HG03045 (cell line): ENCODE measurements at regions not wholly inside any gene's neighbourhood (a gene's known extent, or its start where the extent isn't known, plus 50 kb on each side); places are given as distances from the start of the nearest gene placed in this dataset.

Experiments
- ATAC-seq: cut with Tn5 transposase; IDR thresholded peaks from one replicate; pipeline ENCODE4 v1.9.1; 2021; ENCODE audit warnings: mild to moderate bottlenecking, moderate library complexity; ENCODE audit not compliant: unreplicated experiment

DNA sequence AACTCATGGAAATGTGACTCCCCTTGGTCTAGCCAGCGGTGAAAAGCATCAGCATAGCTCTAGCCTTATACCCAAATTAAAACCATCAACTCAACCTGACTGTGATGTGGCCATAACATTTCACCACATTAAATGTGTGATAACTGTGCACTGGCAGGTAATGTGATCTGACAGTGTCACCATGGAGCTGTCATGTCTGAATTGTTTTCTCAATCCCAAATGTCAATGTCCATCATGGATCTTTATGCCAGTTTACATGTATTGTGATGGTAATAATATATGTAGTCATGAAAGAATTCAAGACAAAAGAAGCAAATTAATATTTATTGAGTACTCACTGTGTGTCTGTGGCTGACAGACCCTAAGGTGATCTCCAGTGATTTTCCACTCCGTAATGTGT lies 213.4 kb upstream of the EOMES start:
- ATAC-seq = no peak

DNA sequence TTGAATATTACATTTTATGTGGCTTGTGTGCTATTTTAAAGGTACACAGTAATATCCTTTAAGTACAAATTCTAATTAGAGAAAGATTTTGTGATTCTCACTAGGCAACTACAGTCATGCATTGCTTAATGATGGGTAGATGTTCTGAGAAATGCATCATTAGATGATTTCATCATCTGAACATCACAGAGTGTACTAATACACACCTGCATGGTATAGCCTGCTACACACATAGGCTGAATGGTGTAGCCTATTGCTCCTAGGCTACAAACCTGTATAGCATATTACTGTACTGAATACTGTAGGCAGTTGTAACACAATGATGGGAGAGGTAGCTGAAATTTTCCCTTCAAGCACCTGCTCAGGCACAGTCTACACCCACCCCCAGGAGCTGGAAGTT lies 217.4 kb upstream of the EOMES start:
- no peak for ATAC-seq

DNA sequence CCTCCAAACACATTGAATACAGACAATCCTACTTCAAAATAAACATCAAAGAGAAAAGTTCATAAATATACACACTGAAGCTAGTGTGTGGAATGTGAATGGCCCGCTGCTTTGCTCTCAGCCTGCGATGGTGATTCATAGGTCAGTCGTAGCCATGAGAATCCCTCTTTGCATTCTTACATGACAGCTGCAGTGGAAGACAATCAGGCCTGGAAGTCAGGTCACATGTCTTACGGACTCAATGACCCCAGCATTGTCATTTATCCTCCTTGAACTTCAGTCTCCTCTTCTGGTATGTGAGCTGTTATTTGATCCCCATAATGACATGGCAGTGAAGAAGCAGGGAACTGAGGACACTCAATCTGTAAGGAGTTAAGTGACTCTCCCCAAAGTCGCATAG lies 217.8 kb upstream of the EOMES start:
- ATAC-seq = no peak

DNA sequence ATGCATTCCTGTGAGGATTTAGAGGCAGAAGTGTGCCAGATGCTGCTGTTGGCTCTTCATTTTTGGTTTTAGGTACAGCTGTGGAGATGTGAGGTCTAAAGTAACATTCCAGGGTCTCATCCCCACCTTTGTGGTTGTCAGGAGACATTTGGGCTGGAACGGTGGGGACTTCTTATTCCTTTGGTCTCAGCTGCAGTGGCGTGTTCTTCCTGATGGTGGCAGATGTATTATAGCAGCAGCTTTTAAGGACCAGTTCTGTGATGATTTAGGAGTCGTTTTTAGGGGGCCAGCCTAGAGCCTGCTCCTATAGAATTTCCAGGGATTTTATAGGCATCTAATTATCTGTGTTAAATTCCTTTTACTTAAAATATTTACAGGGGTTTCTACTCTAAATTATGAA lies 221.0 kb upstream of the EOMES start:
- ATAC-seq = no peak

DNA sequence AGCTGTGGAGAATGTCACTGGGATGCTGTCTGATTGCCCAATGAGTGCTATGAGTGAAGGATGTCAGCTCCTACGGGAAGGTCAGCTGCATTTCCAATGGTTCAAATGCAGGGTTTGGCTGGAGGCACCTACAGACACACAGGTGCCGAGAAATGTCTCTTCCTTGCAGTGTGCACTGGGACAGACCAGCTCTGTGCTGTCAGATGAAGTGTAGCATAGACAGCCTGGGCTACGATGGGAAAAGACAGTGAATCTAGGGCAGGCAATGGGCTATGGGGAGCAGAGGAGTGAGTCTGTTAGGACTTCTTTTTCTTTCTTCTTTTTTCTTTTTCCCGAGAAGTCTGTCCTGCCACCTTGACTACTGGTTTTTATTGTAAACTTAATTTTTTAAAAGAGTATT lies 223.1 kb upstream of the EOMES start:
- no peak for ATAC-seq

DNA sequence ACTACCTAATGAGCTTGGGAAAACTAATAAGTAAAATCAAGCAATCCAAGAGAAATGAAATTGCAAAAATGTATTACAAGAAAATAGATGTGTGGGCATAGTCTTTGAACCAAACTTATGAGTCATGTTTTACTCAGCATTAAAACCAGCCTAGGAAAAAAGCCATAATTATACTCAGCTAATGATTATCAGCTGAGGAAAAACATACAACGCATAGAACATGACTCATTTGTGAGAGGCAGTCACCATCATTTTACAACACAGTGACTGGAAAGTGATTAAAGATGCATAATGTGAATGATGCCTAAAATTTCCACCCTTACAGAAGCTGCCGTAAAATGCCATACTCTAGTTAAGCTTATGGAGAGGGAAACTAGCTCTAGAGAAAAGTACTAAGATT lies 238.0 kb upstream of the EOMES start:
- ATAC-seq = no peak

DNA sequence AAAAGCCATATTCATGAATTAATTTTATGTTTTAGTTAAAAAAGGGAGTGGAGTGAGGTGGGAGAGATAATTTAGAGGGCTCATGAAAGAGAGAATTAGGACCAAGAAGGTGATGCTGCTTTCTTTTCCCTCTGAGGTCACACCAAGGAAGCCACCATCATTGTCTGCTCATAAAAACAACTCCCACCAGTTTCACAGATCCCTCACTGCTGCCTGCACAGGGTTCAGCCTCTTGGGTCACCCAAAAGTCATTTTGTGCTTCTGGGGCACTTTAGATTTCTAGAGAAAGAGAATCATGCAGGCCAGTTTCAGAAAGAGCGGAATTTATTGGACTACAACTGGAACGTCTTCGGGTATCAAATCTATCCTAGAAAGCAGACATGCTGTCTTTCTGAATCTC lies 241.4 kb upstream of the EOMES start:
- ATAC-seq = no peak

DNA sequence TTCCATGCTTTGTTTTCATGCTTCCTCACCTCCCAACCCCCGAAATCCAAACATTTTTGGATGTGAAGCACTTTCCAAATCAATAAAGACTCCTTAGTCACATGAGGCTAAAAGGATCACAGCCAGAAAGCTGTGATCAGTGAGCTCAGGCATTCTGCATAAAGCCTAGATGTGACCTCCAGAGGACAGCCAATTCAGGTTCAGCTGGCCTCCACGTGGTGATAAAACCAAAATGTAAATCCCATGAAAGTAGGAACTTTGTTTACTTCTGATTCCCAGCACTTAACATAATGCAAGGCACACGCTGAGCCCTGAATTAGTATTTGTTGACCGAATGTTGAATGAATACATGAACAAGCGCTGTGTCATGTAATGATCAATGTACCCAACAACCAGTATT lies 249.5 kb upstream of the EOMES start:
- no peak for ATAC-seq

DNA sequence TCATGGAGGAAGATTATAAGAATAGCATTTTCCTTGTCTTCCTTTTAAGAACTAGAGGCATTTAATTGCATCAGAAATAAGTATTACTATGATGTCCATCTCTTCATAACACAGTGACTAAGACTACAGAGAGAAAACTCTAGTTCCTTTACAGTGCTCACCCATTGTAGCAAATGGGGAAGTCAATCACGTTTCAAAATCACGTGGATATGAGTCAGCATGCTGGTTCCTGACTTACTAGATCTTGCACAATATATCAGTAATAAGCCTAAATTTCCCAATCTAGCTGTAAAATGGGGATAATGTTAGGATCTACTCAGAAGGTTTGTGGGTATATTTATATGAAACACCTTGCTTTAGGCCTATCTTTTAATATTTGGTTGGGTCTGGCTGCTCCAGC lies 254.8 kb upstream of the EOMES start:
- ATAC-seq = no peak

DNA sequence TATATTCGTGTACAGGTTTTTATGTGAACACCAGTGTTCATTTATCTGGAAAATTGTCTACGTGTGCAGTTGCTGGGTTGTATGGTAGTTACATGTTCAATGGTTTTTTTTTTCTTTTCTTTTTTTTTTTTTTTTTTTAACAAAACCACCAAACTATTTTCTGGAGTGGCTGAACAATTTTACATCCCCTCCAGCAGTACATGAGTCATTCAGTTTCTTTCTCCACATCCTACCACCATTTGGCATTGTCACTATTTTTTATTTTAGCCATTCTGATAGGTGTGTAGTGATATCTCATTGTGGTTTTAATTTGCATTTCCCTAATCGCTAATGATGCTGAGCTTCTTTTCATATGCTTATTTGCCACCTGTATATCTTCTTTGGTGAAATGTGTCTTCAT lies 256.3 kb upstream of the EOMES start:
- no peak for ATAC-seq

DNA sequence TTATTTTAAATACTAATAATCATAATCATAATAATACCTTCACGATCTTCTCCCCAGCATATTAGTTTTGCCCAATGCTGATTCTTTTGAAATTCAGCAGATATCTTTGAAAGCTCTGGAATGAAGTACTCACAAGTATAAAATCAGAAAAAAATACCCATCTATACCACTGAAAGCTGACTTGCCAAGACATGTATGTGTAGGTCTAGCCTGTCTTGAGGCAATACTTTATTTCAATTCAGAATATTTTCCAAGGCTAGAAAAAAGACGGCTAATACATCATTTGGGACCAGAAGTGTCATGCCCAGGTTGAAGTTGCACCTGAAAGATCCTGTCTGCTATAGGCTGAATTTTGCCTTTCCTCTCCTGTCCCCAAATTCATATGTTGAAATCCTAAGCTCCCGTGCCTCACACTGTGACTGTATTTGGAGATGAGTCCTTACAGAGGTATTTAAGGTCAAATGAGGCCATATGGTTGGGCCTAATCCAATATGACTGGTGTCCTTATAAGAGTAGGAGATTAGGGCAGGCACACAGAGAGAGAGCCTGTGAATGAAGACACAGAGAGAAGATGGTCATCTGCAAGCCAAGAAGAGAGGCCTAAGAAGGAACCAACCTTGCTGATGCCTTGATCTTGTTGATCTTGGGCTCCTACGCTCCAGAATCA lies 255.9 kb upstream of the CMC1 start:
- no peak for ATAC-seq

DNA sequence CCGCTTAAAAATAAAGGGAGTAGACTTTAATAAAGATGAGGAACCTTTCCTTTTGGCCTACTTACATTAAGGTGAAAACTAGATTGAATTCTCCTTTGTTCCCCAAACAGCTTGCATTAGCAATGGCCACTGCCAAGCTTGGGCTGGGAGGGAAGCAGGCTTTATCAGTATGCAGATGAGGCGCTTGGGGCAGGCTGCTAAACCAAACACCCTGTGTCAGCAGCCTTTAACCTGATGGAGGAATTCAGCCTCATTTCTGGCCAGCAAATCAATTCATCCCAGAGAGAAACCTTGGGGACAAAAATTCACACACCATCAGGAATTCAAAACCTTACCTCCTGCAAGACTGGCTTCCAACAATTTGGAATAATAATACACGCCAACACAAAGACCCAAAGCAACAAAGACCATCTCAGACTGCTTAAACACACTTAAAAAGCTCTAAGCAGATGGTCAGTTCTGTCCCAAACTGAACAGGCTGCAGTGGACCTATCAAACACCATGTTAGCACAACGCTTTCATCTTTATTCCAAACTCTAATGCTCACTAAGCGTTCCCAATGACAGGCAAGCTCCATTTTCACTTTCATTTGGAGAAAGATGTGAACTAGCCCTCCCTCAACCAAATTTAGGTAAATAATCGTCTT lies 255.1 kb upstream of the CMC1 start:
- no peak for ATAC-seq

DNA sequence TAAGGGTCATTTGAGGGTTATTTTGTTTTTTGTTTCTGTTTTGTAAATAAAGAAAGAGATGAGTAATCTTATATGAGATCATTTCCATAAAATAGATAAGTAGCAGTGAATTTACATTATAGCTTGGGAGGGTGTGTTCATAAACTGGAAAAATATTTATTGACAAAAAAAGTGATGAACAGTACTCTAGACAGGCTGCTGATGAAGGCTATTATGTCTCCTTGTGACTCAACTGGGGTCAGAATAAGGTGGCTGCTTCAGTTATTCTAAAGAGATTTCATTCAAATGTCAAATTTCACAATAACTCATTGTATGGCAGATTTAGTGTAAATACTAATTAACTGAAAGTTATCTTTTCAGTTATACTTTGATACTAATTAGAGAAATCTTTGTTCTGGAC lies 251.1 kb upstream of the CMC1 start:
- ATAC-seq = no peak

DNA sequence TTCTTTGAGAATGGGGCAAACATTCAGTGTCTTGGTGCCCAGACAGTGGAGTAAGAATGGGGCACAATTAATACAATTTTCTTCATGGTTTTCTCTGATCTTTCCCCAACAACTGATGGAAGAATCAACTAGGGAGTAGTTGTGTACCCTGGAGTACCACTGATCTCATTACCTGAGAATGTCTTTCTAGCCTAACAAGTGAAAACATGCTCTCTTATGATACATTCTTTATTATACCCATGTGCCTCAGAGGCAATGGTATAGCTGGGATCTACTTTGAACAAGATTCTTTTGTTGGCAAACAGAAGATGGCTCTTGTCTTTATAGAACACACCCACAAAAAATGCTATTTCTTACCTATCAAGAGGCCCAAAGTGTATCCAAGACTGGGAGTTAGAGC lies 250.6 kb upstream of the CMC1 start:
- no peak for ATAC-seq

DNA sequence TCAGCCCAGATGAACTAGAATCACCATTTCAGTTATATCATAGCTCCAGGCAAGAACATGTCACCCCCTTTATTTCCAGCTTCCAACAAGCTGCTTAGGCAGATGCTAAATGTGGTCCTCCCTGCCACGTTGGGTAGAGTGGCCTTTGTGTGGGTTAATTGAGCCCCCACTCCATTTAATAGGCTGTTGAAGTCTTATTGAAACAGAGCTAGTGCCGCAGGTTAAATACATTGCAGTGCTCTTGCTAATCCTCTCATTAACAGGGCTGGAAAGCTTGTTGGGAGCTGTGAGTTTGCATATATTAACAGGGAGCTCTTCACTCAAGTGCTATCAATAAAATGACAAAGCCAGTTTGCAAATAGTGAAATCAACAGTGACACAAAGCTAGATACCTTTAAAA lies 248.4 kb upstream of the CMC1 start:
- ATAC-seq = no peak

DNA sequence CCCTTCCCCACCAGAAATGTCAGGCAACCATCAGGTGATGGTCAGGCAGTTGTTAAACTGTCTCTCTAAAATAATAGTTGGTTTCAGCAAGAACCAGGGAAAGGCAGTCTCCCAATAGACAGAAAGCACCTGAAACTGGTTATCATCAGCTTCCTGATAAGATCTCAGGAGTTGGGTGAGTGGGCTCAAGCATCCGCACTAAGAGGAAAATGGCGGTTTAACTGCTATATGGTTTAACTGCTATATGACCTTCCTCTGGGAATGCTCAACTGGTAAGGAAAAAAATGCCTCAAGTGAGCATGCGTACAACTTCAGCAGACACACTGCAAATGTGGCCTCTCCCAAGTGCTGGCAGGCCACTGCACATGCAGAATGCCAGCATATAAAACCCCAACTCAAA lies 240.8 kb upstream of the CMC1 start:
- no peak for ATAC-seq

DNA sequence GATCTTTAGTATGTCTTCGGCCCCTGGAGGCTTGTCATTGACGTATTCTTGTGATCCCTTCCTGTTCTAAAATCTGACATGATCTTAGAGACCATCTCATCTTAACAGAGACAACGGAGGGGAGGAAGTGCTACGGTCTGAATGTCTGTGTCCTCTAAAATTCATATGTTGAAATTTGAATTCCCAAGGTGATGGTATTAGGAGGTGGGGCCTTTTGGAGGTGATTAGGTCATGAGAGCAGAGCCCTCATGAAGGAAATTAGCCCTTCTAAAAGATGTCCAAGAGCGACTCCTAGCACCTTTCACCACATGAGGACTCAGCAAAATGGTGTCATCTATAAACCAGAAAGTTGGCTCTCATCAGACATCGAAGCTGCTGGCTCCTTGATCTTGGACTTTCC lies 233.2 kb upstream of the CMC1 start:
- ATAC-seq = no peak

DNA sequence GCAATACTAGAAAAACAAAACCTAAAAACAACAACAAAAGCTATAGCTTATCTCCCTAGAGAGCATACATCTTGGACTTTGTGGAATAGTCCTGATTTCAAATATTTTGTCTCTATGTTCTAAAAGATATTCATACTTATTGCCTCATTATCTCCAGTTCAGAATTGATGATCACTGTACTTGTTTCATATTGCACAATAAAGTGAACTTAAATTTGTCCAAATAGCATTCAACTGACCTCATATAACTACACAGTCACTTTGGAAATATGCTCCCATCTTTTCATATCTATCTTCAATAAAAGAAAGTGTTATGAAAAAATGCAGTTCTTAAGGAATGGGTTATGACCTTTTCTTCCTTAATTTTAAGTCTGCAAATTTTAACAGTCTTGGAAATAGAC lies 228.6 kb upstream of the CMC1 start:
- no peak for ATAC-seq

DNA sequence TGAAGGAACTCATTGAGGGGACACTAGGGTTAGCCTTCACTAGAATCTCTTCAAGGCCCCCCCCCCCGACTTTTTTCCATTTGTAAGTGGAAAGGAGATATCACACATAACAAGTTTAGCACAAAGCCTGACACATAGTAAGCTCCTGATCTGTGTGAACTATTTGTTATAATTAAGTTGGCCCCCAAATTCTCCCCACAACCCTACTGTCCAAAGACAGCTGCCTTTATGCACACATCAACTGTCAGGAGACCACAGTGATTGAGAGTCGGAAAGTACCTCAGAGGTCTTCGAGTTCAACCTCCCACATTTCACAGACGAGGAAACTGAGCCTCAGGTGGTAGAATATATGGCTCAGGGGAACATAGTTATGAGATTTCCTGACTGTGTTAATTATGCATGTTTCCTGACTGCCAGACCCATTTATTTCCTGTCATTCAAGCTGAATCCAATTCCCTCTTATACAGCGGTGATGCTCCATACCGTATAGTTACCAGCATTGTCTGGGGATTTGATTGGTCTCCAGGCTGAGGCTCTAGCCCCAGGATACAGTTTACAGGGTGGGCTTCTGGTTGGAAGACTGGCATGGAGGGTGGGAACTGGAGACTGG lies 227.4 kb upstream of the CMC1 start:
- no peak for ATAC-seq

DNA sequence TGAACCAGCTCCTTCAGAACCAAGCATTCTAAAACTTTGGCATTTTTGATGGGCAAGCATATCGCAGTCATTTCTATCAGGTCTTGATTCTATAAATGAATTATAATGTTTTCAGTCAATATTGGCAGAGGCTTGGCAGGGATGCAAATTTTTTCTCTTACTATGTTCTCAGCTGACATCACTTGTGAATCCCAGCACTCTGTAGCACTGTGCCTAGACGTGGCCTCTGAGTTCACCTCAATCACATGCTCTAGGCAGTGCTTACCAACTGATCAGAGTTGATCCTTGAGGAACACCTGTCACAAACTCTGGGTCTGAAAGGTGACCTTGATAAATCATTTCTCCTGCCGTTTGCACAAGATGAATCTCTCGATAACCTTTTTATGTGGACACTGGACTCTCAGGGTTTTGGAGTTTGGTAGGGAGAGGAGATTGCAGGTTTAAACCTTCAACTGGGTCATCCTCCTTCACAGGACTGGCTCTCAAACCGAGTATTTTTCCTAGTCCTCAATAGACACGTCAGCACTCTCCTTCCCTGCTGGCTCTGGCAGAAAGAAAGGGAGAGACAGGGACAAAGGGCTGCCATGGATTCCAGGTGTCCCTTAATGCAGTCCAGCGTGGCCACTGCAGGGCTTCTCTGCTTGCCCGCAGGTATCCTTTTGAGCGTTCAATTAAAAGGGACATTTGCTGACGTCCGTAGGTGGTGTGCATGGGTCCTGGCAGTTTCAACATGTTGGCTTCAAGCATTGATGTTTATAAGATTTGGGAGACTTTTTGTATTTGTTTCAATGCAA lies 222.3 kb upstream of the CMC1 start:
- no peak for ATAC-seq

DNA sequence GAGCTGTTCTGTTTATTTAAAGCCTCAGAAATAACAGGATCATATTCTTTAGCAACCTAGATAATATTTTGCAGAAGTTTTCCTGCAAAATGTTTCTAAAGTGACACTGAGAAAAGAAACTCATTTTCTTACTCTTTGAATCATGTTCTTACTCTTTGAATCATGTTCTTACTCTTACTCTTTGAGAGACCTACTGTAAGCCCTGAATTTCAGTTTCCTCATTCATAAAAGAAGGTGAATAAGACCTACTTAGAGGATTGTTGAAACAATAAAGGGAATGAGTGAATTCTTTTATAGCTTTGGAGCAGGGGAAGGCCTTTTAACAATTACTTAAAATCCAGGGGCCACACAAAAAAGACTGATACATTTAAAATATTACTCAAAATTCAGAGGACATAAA lies 221.7 kb upstream of the CMC1 start:
- ATAC-seq = no peak

DNA sequence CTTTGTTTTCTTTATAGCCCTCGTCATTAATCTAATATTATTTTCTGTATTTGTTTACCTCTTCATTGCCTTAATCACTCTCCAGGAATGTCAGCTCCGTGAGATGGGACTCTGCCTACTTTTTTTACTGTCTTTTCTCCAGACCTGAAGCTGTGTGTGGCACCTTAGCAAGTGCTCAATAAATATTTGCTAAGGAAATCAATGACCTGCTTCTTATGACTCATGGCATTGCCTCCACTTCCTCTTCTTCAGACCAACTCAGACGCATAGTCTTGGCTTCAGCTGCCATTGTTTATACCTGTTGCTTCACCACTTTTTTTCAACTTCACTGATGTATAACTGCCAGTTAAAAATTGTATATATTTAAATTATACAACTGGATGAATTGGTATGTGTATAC lies 218.5 kb upstream of the CMC1 start:
- ATAC-seq = no peak
